ENCODE measurements at regions not wholly inside any gene's neighbourhood (a gene's known extent, or its start where the extent isn't known, plus 50 kb on each side); places are given as distances from the start of the nearest gene placed in this dataset.

DNA sequence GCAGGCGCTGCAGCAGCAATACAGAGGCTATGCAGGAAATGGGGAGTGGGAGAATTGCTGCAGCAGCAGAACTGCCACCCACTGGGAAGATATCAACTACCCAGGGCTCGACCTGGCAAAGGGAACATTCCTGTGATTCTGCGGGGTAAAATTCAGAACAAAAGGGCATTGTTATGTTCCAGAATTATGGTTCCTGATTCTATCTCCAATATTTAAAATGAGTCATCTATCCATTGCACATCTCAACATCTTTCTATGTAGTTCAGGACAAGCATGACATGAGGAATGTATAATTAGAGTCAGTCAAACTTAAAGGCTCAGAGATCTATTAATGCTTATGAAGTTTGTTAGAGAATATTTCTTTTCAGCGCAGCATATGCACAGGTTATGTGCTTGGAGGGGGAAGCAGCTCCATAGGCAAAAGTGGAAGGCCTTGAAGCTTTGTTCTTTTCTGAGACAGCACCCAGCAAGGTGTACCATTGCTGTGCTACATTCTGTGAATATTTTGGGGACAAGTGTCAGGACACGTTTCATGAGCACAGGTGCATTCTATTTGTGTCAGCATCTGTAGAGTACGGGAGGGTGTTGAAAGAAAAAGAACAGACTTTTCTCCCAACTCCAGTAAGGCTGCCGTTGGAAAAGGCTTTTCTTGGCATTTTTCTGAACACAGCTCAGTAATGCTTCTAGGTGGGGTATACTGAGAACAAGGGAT lies 395.6 kb upstream of the MPDZ start:
- BruUV-seq (replicated peaks) = no TSS peak
- no peak for DNase-seq (ENCODE audit: low read depth, low spot score)

More for the DNA sequence above, 395.6 kb upstream of the MPDZ start:
- Histone ChIP-seq H3K79me2 (ENCODE audit: control insufficient read depth, insufficient read depth, low read length) (no peaks in the 10 kb centered on the region), H3K9me1 (replicated peaks; ENCODE audit: control insufficient read depth, extremely low read depth, insufficient read depth, low read length) (no peaks in the 10 kb centered on the region), H3K9ac (replicated peaks; ENCODE audit: extremely low read depth, insufficient read depth, low read length) (no peak overlapping the region), H3K9me3 (replicated peaks; ENCODE audit: control insufficient read depth, insufficient read depth, low read length) (no peaks in the 10 kb centered on the region), H2AFZ (ENCODE audit: low read depth, low read length) (no peak overlapping the region), H3K27ac (ENCODE audit: insufficient read depth, low read depth, low read length) (no peak overlapping the region), H3K4me2 (ENCODE audit: insufficient read depth, low read length) (no peak overlapping the region), H3K36me3 (ENCODE audit: control insufficient read depth in 2 of 2, extremely low read depth in 1 of 2, insufficient read depth in 2 of 2, low read length in 2 of 2) (no peaks in the 10 kb centered on the region), H3K4me3 (replicated peaks in 1 of 3; ENCODE audit: insufficient read depth in 1 of 3, low read depth in 1 of 3, low read length in 3 of 3) (no peak overlapping the region), H4K20me1 (replicated peaks; ENCODE audit: control insufficient read depth, extremely low read depth, insufficient read depth, low read length) (no peaks in the 10 kb centered on the region), H3K27me3 (ENCODE audit: control insufficient read depth in 2 of 2, insufficient read depth in 2 of 2, low read length in 2 of 2) (no peaks in the 10 kb centered on the region), H3K4me1 (ENCODE audit: control insufficient read depth, extremely low read depth, insufficient read depth, low read length) (no peaks in the 10 kb centered on the region)
- POLR2A ChIA-PET = no interaction called here
- dilution Hi-C loops (cut with MboI; ENCODE audit: extremely low pct_ligation_motif_present, low sequenced_read_pairs) = no loop called here
- no peak for TF ChIP-seq MYC (IDR thresholded peaks at IDR 0.05; ENCODE audit: low read depth, low read length)
- TF ChIP-seq, protein P1, sequence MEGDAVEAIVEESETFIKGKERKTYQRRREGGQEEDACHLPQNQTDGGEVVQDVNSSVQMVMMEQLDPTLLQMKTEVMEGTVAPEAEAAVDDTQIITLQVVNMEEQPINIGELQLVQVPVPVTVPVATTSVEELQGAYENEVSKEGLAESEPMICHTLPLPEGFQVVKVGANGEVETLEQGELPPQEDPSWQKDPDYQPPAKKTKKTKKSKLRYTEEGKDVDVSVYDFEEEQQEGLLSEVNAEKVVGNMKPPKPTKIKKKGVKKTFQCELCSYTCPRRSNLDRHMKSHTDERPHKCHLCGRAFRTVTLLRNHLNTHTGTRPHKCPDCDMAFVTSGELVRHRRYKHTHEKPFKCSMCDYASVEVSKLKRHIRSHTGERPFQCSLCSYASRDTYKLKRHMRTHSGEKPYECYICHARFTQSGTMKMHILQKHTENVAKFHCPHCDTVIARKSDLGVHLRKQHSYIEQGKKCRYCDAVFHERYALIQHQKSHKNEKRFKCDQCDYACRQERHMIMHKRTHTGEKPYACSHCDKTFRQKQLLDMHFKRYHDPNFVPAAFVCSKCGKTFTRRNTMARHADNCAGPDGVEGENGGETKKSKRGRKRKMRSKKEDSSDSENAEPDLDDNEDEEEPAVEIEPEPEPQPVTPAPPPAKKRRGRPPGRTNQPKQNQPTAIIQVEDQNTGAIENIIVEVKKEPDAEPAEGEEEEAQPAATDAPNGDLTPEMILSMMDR (IDR thresholded peaks at IDR 0.05; ENCODE audit: extremely low read depth in 1 of 2, insufficient read depth in 1 of 2, low read depth in 1 of 2, low read length in 2 of 2) = no peak
- TF ChIP-seq, protein P2, sequence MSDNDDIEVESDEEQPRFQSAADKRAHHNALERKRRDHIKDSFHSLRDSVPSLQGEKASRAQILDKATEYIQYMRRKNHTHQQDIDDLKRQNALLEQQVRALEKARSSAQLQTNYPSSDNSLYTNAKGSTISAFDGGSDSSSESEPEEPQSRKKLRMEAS (IDR thresholded peaks at IDR 0.05; ENCODE audit: insufficient read depth, insufficient read length) = no peak
- TF ChIP-seq FOS (IDR thresholded peaks at IDR 0.05; ENCODE audit: borderline replicate concordance, insufficient read depth, low read length) = no peak
- TF ChIP-seq JUN (IDR thresholded peaks at IDR 0.05; ENCODE audit: borderline replicate concordance, insufficient read depth, insufficient read length, low read depth) = no peak
- no peak for TF ChIP-seq GATA2 (IDR thresholded peaks at IDR 0.05; ENCODE audit: insufficient read depth, insufficient read length, low read depth, low read length)
- no peak for TF ChIP-seq POLR2AphosphoS5 (IDR thresholded peaks at IDR 0.05; ENCODE audit: insufficient read depth, low read depth, low read length)
- no peak for TF ChIP-seq EZH2 (IDR thresholded peaks at IDR 0.05; ENCODE audit: borderline replicate concordance, low read depth, low read length, severe bottlenecking)
- TF ChIP-seq POLR2A (IDR thresholded peaks at IDR 0.05; ENCODE audit: low read depth, low read length) = no peak
- FAIRE-seq = no peak
- intact Hi-C loops (cut with micrococcal nuclease) = no loop called here
- CTCF ChIA-PET = no interaction called here

Measured in endothelial cell of umbilical vein (primary cell).